Heart right ventricle (tissue), 16 donors: ENCODE measurements at regions not wholly inside any gene's neighbourhood (a gene's known extent, or its start where the extent isn't known, plus 50 kb on each side); places are given as distances from the start of the nearest gene placed in this dataset.

ENCODE experiments used
- ATAC-seq, 8 donors: fragments of 200-7000 bp; cut with Tn5 transposase; one replicate each; pipeline ENCODE4 v1.9.1; 2020; ENCODE audit warnings: mild to moderate bottlenecking in 8 of 8, moderate library complexity in 8 of 8, moderate number of reproducible peaks in 1 of 8
- DNase-seq, 2 donors: peaks; one replicate each; pipeline ENCODE4 v3.0.0-alpha.2; 2020
- H3K27ac ChIP-seq, 10 donors: fragments of 200-600 bp; sonication (generic) in 2 of 10; one replicate each; pipeline versions ENCODE4 v1.5.0 to v1.8.0; 2020 to 2022; ENCODE audit warnings: mild to moderate bottlenecking in 3 of 10
- H3K27me3 ChIP-seq, 7 donors: fragments of 200-600 bp; one replicate each; pipeline ENCODE4 v1.8.0; 2021 to 2022; ENCODE audit warnings: mild to moderate bottlenecking in 2 of 7
- H3K36me3 ChIP-seq, 9 donors: fragments of 200-600 bp; sonication (generic) in 1 of 9; one replicate each; pipeline versions ENCODE4 v1.5.0 to v1.8.0; 2020 to 2022; ENCODE audit warnings: mild to moderate bottlenecking in 2 of 9
- H3K4me1 ChIP-seq, 9 donors: fragments of 200-600 bp; sonication (generic) in 1 of 9; one replicate each; pipeline versions ENCODE4 v1.5.0 to v1.8.0; 2020 to 2022; ENCODE audit warnings: mild to moderate bottlenecking in 4 of 9
- H3K4me3 ChIP-seq, 10 donors: fragments of 200-600 bp; sonication (generic) in 2 of 10; one replicate each; pipeline versions ENCODE4 v1.5.0 to v1.8.0; 2020 to 2022; ENCODE audit warnings: mild to moderate bottlenecking in 7 of 10, moderate library complexity in 2 of 10
- H3K9me3 ChIP-seq, 11 donors: fragments of 200-600 bp in 10 of 11; sonication (generic) in 2 of 11; one replicate each; pipeline versions ENCODE4 v1.5.0 to v1.8.0; 2013 to 2022; ENCODE audit warnings: mild to moderate bottlenecking in 2 of 11, control low read depth in 1 of 11, moderate library complexity in 1 of 11
- WGBS, 2 donors: extraction: QIAGEN DNeasy Blood & Tissue Kit; methylation state at CpG; one replicate each; pipeline ENCODE4 v1.1.7; 2013; ENCODE audit warnings: inconsistent platforms in 1 of 2; 5-methylcytosine and 5-hydroxymethylcytosine counted together
- intact Hi-C, 10 donors: fragments of 100-400 bp; cut with DNase I; formaldehyde crosslinking; loops; one replicate each; pipeline versions ENCODE4 v1.11.1 to v1.14.2; 2022
- TF ChIP-seq, protein P1 (sequence below), 9 donors: fragments of 200-600 bp; sonication (generic) in 2 of 9; IDR thresholded peaks; one replicate each; pipeline versions ENCODE4 v1.5.0 to v1.8.0; 2021 to 2022; ENCODE audit warnings: antibody characterized with exemption in 9 of 9, mild to moderate bottlenecking in 5 of 9, moderate library complexity in 1 of 9
- donor health status: Arrhythmogenic right ventricular cardiomyopathy.
- donor health status: ischemic (EF 13 %, LVEDD 7.1; RV severe dilation, severe dysfunction).
- donor health status: healthy with polysubstance abuse.
- donor health status: DM: no; HTN: yes; CAD: no.
- donor health status: DM: no; HTN: no; CAD: no.
- donor health status: ischemic (EF 25% LVEDD 6.9; RV normal size, moderate dysfunction).
- donor health status: ischemic (EF 25% LVEDD 5.7; RV mildly dilated, moderate dysfunction).
- donor health status: healthy.
- donor health status: DM: yes; HTN: yes; CAD: no.
- donor health status: Ischemic cardiomyopathy.
- donor health status: ischemic (EF 35%, LVEDD 5.7; RV mildly dilated, moderate dysfunction).
- donor health status: nonischemic (EF 11% LVEDD 7.7; RV severe dilation, severe dysfunction).
- donor health status: DM: yes; HTN: yes; CAD: no.
- donor health status: PGD.
- donor health status: ischemic (EF 29% LVEDD 5.4; RV normal size, mild dysfunction).
- donor health status: nonischemic (EF 23%, LVEDD 6.1; RV moderate dilation, normal function).

DNA sequence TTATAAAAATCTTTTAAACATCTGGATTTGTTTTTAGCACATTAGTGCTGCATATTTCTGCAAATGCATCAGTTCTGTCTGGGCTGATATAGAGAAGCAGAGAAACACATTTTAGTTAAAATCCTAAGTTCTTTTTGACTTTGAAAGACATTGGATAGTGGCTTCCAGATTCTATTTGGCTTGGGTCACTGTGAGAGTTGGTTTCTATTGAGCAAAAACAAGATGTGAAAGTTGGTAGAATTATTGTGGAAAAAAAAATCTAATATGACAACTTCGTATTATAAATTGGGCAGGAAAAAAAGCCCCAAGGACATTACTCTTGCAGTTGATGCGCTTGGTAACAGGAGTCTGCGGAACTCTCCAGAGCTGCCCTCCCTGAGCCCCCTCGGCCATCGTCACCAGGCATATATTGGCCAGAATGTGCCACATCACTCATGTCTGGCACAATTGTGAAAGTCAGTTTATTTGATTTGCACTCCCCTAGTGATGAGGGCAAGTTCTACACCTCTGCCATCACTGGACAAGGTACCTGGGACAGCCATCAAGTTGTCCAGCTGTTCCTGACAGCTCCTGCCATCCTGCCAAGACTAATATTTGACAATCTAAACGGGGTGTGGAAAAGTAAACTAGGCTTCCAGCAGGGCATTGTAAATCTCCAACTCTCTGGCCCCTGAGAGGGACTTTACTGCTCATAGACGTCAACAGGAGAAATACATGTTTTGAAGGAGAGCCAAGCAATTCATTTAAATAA, 334.5 kb downstream of the TENT4A start:
- intact Hi-C loops = no loop called here
- no peak overlapping the region for H3K4me3 ChIP-seq
- H3K4me1 ChIP-seq = no peaks in the 10 kb centered on the region
- DNase-seq = no peak
- TF ChIP-seq, protein P1, sequence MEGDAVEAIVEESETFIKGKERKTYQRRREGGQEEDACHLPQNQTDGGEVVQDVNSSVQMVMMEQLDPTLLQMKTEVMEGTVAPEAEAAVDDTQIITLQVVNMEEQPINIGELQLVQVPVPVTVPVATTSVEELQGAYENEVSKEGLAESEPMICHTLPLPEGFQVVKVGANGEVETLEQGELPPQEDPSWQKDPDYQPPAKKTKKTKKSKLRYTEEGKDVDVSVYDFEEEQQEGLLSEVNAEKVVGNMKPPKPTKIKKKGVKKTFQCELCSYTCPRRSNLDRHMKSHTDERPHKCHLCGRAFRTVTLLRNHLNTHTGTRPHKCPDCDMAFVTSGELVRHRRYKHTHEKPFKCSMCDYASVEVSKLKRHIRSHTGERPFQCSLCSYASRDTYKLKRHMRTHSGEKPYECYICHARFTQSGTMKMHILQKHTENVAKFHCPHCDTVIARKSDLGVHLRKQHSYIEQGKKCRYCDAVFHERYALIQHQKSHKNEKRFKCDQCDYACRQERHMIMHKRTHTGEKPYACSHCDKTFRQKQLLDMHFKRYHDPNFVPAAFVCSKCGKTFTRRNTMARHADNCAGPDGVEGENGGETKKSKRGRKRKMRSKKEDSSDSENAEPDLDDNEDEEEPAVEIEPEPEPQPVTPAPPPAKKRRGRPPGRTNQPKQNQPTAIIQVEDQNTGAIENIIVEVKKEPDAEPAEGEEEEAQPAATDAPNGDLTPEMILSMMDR (IDR thresholded peaks at IDR 0.05) = no peak
- no peak overlapping the region for H3K27ac ChIP-seq
- peaks cover 0 to 6% (median 0%) of the 10 kb centered on the region in 7 donors for H3K27me3 ChIP-seq
- ATAC-seq = no peak
- H3K9me3 ChIP-seq = no peaks in the 10 kb centered on the region
- no peaks in the 10 kb centered on the region for H3K36me3 ChIP-seq
- WGBS, 2 donors = 67 to 74% methylated on average over 7 of the region's 7 CpGs

DNA sequence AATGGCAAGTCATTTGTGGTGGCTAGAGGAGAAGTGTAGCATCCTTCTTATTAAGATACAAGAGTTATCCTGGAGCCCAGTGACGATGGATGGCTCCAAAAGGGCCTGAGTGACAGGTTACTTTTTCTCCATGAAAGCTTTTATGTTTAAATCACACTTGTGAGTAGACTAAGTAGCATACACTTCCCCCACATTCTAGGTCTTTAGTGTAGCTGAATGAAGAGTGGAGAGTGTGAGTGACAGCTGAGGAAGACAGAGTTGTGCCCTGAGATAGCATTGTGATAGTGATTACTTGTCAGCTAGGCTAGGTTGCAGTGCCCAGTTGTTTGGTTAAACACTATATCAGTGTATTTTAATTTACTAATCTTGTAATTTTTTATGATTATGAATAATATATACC, 337.8 kb downstream of the TENT4A start:
- ATAC-seq = no peak
- H3K27ac ChIP-seq = no peak overlapping the region
- H3K27me3 ChIP-seq = peaks cover 0 to 3% (median 0%) of the 10 kb centered on the region in 7 donors
- no peak for DNase-seq
- TF ChIP-seq, protein P1 (IDR thresholded peaks at IDR 0.05) = no peak
- no peak overlapping the region for H3K4me3 ChIP-seq
- H3K4me1 ChIP-seq = no peaks in the 10 kb centered on the region
- 56 to 69% methylated on average over 1 of the region's 1 CpG for WGBS, 2 donors
- no peaks in the 10 kb centered on the region for H3K36me3 ChIP-seq
- no peaks in the 10 kb centered on the region for H3K9me3 ChIP-seq
- intact Hi-C loops = no loop called here

DNA sequence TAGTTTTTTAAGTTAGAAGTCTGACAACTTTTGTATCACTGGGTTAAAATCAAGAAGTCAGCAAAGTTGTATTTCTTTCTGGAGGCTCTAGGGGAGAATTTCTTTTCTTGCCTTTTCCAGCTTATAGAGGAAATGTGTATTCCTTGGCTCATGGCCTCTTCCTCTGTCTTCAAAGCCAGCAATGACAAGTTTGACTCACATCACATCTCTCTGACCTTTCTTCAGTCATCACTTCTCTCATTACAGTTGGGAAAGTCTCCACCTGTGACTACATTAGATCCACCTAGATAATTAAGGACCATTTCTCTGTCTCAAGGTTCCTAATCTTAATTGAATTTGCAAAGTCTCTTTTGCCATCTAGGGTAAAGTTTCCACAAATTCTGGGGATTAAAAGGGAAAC, 339.9 kb downstream of the TENT4A start:
- H3K4me1 ChIP-seq = no peaks in the 10 kb centered on the region
- no peaks in the 10 kb centered on the region for H3K27me3 ChIP-seq
- DNase-seq (no peak), ATAC-seq (no peak)
- no peaks in the 10 kb centered on the region for H3K9me3 ChIP-seq
- intact Hi-C loops = no loop called here
- TF ChIP-seq, protein P1 (IDR thresholded peaks at IDR 0.05) = no peak
- no peak overlapping the region for H3K4me3 ChIP-seq
- H3K36me3 ChIP-seq = no peaks in the 10 kb centered on the region
- H3K27ac ChIP-seq = no peak overlapping the region

DNA sequence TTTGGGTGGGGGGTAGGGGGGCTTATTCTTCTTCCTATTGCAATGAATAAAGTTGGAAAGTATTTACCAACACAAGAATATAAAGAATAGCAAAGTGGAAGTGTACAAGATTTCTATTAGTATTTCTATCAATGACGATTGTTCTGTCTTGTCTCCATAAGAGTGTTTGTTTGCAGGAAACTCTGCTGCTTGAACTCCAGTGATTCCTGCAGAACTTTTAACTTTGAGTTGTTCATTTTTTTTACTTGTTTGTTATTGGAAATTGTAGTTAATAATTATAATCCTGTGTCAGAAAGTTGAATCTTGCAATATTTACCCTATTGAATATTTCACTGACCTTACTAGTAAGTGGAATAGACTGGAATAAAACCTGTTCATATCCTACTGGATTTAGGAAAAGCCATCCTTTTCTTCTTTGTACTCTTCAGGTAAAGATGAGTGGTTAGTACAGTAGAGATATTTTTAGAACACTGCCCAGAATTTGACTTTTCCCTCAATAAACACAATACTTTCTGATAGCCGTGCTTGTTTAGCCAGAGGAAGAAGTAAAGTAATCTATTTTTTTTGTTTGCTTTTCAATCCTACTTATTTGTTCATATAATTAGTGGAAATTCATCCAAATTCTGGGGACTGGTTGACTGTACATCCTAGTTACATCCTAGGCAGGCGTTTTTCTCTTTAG, 340.4 kb downstream of the TENT4A start:
- DNase-seq = no peak
- H3K27ac ChIP-seq = no peak overlapping the region
- no peaks in the 10 kb centered on the region for H3K27me3 ChIP-seq
- no peaks in the 10 kb centered on the region for H3K36me3 ChIP-seq
- ATAC-seq = no peak
- no peaks in the 10 kb centered on the region for H3K9me3 ChIP-seq
- TF ChIP-seq, protein P1 (IDR thresholded peaks at IDR 0.05) = no peak
- intact Hi-C loops = no loop called here
- no peaks in the 10 kb centered on the region for H3K4me1 ChIP-seq
- 79 to 82% methylated on average over 3 of the region's 3 CpGs for WGBS, 2 donors
- H3K4me3 ChIP-seq = no peak overlapping the region
